Kidney capillary endothelial cell (primary cell): ENCODE measurements at regions not wholly inside any gene's neighbourhood (a gene's known extent, or its start where the extent isn't known, plus 50 kb on each side); places are given as distances from the start of the nearest gene placed in this dataset.
"Not testable (repeated sequence)": the region's sequence is repeated elsewhere in the genome, so short reads cannot be mapped to it uniquely, and the experiment has no call there.

Experiments used
- DNase-seq: peaks from one replicate; pipeline ENCODE4 v3.0.0-alpha.2; 2018; ENCODE audit warnings: low spot score

DNA sequence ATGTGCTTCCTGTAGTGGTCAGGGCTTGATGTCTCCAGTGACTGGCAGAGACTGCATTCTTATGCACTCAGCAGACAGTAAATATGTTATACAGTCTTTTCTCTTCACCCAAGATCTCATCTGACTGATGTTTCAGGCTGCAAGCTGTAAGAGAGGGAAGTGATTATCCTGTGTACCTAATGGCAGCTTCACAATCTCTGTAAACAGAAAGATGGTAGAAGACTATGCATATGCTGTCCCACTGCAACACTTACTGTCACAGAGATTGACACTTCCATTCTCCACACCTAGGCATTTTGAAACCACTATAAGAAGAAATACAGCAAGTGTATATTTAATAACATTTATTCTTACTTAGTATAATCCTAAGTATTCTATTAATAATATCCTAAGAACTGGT is 97.6 kb upstream of the ANXA1 start:
- no peak for DNase-seq

DNA sequence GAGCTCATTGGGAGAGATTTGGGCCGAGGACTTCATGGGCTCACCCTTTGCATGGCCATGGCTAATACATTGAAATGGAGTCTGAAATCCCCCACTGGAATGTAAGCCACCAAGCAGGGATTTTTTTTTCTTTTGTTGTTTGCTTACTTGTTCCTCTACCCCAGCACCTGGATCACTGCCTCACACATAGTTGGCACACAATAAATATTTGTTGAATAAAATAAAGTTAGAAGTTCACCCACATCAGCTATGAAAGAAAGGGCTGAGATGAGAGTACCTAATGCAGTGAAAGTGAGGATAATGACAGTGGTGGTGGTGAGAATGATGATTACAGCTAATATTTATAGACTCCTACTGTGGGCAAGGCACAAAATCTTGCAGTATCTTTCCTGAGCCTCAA is 98.1 kb upstream of the ANXA1 start:
- DNase-seq = no peak

DNA sequence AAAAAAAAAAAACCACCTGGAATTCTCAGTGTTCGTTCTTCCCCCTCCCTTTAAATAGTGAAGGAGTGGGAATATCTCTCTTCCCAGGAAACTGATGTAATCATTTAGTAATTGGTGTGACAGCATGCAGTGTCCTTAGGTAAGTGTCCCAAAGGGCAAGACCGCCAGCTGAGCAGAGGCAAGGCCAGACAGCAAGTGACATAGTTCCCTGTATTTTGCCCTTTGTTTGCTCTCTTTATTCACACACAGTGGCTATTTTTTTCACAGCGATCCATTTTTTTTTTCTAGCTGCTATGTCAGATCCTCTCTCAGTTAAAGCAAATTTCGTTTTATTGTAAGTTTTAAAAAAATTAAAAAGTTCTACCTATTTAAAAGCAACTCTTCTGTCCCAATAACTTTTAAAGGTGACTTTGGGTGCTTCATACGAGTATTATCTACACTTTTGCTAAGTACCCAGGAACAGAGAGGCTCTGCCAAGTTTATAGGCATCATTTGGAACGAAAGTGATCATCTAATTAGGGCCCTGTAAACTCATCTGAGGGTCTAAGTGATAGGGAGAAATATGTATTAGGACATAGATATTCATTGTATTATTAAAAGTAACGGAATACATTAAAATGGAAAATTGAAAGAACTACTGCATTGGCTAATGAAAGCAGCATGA is 98.2 kb upstream of the ALDH1A1 start:
- DNase-seq = no peak

DNA sequence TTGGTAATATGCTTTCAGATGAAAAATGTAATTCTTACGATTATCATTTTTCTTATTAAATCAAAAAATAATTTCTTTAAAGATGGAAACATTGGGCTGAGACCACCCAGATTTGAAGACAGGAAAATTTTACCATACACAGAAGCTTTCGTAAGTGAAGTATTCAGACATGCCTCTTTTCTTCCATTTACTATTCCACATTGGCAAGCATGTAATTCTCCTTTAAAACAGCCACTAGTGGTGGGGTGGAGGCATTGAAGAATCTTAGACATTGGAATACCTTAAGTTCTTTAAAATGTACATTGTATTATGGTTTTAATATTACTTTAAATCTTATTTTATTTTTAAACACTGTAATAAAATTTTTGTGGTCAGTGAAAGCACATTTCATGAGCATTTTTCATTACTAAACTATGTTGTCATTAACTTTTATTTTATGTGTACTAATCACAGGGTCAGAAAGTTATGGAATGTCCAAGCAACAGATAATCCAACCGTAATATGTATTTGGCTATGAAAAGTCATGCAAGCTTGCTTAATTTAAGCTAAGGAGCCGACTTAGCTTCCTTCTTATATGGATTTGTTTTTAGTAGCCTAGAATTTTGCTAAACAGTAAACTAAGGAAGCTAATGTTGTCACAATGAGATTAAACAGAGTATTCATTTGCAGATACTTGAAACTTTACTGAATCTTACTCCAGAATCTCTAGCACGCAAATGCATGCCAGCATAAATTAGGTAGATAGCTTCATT is 97.4 kb upstream of the ALDH1A1 start:
- DNase-seq = no peak

DNA sequence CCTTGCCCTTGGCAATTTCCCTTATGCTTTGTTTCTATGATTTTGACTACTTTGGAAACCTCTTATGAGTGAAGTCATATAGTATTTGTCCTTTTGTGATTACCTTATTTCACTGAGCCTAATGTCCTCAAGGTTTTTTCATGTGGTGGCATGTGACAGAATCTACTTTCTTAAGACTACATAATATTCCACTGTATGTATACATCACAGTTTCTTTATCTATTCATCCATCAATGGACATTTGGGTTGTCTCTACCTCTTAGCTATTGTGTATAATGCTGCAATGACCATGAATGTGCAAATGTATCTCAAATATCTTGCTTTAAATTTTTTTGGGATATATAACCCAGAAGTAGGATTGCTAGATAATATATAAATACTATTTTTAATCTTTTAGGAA is 96.4 kb upstream of the ALDH1A1 start:
- no peak for DNase-seq

DNA sequence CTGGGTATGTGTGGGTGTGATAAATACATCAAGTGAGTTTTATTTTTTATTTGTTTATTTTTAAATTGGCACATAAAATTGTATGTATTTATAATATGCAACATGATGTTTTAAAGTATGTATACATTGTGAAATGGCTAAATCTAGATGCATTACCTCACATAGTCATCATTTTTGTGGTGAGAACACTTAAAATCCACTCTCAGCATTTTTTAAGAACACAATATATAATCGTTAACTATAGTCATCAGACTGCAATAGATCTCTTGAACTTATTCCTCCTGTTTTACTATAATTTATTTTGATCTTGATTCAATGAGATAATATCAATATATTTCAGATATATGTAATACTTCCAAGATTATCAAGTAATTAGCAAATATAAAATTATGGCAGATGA is 93.9 kb upstream of the ALDH1A1 start:
- DNase-seq = no peak

DNA sequence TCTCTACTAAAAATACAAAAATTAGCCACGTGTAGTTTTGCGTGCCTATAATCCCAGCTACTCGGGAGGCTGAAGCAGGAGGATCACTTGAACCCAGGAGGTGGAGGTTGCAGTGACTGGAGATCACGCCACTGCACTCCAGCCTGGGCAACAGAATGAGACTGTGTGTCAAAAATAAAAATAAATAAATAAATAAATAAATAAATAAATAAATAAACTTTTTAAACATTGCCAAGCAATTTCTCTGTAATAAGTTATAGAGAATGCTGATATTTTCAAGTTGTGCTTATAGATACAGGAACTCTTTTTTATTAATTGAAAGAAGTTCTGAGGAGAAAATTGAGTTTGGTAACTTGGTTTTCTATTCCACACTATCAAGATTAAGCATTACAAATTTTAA is 91.9 kb upstream of the ALDH1A1 start:
- not testable (repeated sequence) for DNase-seq

DNA sequence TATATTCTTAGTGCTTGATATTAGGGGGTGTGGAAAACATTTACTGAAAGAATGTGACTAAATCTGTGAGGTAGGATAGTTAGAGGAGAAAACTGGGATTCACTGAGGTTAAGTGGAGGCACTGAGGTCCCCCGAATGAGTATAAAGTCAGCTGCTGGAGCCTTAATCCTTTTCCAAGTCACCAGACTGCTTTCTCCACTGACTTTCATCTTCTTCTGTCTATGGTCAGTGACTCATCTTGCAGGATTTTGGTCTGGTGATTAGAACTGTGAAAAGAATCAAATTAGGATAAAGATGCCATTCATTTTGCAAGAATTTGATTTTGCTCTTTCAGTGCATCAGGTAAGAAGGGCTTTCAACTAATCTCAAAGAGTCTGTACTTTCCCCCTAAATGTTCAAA is 89.3 kb upstream of the ALDH1A1 start:
- no peak for DNase-seq

DNA sequence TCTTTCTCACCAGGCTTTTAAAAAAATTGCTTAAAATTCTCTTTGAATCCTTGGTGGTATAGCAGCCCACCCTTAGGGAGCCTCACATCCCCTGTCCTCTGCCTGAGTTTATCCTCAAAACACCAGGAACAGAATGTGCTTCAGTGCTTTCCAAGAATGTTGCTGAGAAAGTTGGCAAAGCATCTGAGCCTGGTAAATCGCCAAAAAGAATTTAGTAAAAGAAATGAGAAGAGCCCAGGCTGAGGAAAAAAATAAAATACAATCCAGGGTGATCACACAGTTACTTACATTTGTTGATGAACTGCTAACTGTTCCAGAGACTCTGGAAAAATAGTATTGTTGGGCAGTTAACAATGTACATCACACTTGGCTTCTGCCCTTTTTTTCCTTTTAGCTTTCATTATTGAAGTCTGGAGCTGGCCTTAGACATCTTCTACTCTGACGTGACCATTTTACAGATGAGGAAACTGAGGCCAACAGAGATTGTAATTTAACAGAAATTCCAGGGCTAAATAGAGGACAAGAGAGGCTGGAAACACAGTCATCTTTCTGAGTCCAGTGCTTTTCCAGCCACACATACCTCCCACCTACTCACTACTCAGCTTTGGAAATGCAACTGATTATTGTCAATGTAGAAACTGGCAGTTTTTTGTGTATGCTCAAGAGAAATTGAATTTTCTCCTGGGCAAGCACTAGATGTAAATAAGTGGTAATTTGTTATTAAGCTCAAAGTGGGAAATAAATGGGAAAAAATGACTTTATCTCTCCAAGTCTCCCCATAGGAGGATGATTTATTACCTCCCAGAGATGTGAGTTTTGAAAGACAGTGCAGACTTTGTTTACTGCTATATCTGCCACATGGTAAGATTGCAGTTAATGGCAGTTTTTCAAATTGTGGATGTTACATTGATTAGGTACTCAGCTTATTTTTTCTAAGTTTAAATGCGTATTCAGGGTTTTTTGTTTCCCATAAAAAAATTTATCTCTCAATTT is 86.7 kb upstream of the ALDH1A1 start:
- no peak for DNase-seq

DNA sequence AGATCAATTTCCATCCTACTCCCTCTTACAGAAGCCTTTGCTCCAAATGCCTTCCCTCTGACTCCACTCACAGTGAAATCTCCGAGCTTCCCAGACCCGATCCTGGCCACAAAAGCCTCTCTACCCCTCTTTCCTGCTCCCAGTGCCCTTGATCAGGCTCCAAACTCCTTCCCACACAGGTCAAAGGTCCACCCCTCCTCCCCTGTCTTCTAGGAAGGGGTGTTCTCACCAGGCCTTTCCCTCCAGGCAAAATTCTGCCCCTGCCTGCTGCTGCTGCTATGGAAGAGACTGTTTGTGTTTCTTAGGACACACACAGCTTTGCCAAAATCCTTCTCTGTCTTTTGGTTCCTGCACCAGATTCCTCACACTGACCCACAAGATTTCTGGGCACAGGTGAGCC is 85.8 kb upstream of the ALDH1A1 start:
- no peak for DNase-seq

DNA sequence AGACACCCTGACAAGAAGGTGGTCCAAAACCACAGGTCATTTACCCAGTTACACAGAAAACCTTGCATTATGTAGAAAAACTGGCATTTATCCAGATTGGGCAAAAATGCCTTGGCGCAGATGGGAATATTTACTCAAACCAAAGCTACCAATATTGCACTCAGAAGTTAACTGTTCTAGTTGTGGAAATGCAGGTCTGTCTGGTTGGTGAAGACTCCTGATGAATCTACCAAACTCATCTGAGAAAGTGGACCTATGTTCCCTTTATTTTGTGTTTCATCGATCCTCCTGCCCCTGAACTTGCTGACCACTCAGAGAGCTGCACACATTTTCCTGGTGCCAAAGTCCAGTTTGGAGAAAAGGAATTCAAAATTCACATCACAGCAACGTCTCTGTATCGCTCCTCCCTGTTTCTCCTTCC is 85.2 kb upstream of the ALDH1A1 start:
- DNase-seq = no peak

DNA sequence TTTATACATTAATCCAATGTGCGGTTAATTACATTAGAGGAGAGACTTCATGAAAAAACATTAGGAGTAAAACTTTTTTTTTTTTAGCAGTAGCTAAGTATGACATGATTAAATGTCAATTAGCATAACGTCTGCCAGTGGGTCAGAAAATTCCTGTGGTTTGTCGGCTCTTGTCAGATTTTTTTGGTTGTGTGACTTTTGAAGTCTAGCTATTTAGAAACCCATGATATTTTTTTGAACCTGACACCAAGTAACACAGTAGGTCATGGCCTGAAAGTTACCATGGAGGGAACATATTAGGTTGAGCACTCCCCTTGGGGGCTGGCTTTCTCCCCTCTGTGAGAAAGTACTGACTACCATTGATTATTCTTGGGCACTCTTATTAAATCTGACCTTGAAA is 84.8 kb upstream of the ALDH1A1 start:
- DNase-seq = no peak

DNA sequence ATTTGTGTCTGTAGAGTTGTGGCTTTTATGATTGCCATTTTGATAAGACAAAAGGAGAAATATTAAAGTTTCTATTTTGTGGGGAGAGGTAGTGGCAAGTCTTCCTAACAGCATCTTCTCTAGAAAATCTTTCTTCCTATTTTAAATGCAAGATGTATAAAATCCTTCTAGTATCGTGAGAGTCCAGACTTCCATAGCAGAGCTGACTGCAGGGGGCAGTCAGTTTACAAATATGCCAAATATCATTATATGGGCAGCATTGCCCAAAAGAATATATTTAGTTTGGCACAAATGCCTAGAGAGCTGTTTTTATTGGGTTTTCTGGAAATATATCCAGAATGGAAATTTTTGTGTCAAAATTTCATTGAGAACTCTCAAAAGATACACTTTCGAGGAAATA is 82.1 kb upstream of the ALDH1A1 start:
- no peak for DNase-seq

DNA sequence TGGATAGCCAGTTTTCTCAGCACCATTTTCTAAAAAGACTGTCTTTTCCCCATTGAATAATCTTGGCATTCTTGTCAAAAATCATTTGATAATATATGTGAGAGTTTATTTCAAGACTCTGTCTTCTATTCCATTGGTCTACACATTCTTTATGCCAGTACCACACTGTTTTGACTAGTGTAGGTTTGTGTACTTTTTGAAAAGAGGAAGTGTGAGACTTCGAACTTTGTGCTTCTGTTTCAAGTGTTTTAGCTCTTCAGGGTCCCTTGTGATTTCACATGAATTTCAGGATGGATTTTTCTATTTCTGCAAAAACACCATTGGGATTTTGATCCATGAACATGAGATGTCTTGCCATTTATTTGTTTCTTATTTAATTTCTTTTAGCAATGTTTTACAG is 78.5 kb upstream of the ALDH1A1 start:
- DNase-seq = no peak

DNA sequence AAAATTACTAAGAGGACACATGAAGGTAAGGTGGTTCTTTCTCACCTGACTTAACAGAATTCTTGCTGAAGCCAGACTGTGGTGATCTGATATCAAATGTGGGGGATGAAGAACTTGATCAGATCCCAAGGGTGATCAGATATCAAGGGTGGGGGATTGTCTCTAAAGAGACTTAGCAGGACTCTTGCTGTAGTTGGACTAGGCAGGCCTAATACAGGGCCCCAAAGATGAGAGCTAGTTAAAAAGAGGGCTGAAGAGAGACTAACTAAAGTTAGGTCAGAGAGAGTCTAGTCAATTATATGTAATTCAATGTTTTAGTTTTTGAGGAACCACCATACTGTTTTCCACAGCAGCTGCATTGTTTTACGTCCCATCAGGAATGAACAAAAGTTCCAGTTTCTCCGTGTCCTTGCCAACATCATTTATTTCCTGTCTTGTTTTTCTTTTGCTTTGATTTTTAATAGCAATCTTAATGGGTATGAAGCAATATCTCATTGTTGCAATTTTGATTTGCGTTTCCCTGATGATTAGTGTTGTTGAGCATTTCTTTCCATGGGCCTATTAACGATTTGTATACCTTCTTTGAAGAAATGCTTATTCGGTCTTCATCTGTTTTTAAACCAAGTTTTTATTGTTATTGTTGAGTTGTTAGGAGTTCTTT is 77.6 kb upstream of the ALDH1A1 start:
- DNase-seq = no peak

DNA sequence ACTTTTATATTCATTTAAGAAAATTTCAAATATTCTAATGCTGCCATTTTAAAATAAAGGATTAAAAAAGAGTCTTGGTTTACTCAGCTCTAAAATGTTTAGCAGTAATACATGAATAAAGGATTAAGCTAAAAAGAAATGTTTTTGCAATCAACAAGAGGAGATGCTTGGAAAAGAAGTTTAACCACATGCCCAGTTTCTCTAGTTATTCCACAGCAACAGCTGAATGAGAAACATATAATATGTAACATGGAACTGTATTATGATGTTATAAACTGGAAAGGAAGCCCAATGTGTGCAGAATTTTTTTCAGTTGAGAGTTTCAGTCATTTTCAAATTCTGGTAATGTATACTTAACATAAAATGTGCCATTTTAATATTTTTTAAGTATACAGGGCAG is 76.5 kb upstream of the ALDH1A1 start:
- DNase-seq = no peak

DNA sequence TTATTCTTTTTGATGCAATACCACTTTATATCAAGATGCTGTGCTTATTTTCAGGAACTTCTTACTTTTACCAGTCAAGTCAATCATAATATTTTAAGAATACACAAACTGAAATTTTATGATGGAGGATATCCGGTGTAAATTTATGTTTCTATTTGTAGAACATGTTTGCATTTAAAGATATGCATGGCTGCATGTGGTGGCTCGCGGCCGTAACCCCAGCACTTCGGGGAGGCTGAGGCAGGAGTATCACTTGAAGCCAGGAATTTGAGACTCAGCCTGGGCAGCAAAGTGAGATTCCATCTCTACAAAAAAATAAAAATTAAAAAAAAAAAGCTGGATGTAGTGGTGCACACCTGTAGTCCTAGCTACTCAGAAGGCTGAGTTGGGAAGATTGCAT is 73.5 kb upstream of the ALDH1A1 start:
- DNase-seq = no peak

DNA sequence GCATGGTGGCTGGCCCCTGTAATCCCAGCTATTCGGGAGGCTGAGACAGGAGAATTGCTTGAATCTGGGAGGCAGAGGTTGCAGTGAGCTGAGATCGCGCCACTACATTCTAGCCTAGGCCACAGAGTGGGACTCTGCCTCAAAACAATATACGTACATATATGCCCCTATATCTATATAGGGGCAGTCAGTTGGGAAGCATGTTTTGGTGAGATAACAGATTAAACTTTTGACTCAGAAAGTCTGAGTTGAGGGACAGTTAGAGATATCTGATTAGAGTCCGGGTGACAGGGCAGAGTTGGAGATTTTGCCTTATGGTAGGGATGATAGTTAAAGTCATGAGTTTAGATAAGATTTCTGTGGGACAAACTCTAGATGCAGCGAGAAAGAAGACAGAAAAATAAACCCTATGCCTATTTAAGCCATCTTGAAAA is 71.8 kb upstream of the ALDH1A1 start:
- DNase-seq = no peak

DNA sequence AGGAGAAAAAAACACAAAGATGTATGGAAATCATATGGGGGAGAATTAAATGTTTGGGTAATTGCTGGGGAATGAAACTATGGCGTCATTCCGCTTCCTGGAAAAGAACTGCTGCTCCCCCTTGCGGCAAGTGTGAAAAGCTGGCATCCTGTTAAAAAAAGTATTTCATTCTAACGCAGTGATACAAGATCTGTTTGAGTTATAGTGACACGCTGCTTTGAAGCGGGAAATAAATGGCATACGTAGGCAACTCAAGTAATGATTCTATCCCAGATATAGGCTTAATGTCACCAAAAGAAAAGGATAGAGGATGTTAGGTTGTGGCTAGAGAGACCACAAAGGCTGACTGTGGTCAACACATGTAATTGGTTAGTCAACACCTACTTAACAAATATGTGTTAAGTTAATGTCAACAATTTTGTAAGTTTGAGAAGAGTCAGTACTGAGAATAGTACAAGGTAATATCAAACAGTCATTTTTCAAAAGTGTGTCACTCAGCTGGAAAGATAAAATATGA is 70.2 kb upstream of the ALDH1A1 start:
- DNase-seq = peak; percentile 54

DNA sequence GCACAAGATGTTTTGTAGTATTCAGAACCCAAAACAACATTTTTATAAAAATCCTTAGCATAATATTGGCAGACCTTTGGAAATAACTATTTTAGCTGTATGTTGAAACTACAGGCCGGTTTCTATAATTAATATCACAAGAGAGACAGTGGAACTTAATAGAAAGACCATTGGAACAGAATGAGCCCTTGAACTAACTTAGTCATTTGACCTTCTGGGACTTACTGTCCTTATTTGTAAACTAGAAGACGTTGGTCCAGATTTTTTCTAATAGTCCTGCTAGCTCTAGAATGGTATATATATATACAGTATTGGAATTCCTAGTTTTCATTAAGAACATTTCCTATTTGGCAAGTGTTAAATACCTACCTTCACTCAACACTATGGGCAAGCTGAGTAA is 69.5 kb upstream of the ALDH1A1 start:
- DNase-seq = no peak

DNA sequence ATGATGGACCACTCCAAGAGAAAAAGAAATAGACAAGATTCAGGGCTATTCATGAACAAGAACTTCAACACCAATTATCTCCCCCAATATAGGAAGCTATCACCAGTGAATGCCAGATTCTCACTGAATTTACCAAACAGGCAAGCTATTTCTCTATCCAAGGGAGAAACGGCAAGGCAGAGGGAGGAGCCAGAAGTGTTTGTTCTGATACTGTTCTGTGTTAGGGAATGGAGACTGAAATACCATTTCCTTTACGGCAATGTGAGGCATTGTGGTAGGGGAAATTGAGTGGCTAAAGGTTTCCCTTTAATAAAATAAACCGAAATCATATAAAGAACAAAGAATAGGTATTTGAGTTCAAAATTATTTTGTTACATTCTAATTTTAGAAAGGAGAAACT is 68.0 kb upstream of the ALDH1A1 start:
- no peak for DNase-seq

DNA sequence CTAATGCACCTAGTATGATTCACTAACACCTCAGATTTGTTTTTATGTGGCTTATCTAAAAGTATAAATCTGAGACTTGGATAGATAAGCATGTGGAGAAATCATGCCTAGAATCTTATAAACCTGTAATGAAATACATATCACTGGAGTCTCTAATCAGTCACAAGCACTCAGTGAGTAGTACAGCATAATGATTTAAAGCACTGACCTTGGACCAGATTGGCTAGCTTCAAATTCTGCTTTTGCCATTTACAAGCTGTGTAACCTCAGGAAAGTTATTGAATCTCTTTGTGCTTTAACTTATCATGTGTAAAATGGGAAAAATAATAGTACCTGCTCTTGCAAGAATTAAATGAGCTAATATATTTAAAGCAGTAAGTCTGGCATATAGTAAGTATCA is 61.2 kb upstream of the ALDH1A1 start:
- DNase-seq = no peak
